OCI-LY7 (cell line): ENCODE measurements at regions not wholly inside any gene's neighbourhood (a gene's known extent, or its start where the extent isn't known, plus 50 kb on each side); places are given as distances from the start of the nearest gene placed in this dataset.

Experiments used
- CTCF ChIP-seq: fragments of 200-600 bp; sonication (generic); conservative IDR thresholded peaks from 2 replicates; pipeline ENCODE4 v1.5.1; 2014; ENCODE audit warnings: mild to moderate bottlenecking, antibody characterized with exemption, low read length, moderate library complexity, mixed read lengths
- EZH2phosphoT487 ChIP-seq: fragments of 200-600 bp; sonication (generic); IDR thresholded peaks from 2 replicates; pipeline ENCODE4 v1.6.1; 2018; ENCODE audit warnings: low read depth, borderline replicate concordance, mild to moderate bottlenecking, mixed run types, antibody characterized with exemption, low read length, moderate library complexity, mixed read lengths

- TF ChIP-seq CTCF, result no peak
- no peak for TF ChIP-seq EZH2phosphoT487
Measured at GRCh38 chr7:156194813-156195212, 382.6 kb upstream of the SHH start.
